ENCODE measurements at regions not wholly inside any gene's neighbourhood (a gene's known extent, or its start where the extent isn't known, plus 50 kb on each side); places are given as distances from the start of the nearest gene placed in this dataset.

DNA sequence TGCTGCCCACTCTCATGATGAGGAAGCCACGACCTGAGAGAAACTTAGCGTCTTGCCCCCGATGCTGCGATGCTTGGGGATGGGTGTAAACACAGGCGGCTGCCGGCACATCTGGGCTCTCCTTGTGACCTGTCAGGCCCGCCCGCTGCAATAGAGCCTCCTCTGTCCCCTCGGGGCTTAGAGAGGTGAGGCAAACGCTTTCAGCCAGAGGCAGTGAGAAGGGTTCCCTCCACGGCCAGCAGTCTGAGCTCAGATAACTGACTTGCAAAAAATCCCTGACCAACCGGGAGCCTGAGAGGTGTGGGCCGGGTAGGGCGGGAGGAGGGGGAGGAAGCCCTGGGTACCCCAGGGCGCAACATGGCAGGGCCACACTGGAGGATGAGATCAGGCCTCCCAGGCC is 260.6 kb downstream of the C16orf95 start:
- TF ChIP-seq POLR2AphosphoS5 (IDR thresholded peaks at IDR 0.05; ENCODE audit: low read depth, low read length) (no peak), TAF1 (IDR thresholded peaks at IDR 0.05; ENCODE audit: borderline replicate concordance, insufficient read depth, low read length) (no peak), FOXP2 (optimal IDR thresholded peaks at IDR 0.05; ENCODE audit: borderline replicate concordance, extremely low read depth, extremely low read length, insufficient read depth) (no peak)
